ENCODE measurements at regions not wholly inside any gene's neighbourhood (a gene's known extent, or its start where the extent isn't known, plus 50 kb on each side); places are given as distances from the start of the nearest gene placed in this dataset.

DNA sequence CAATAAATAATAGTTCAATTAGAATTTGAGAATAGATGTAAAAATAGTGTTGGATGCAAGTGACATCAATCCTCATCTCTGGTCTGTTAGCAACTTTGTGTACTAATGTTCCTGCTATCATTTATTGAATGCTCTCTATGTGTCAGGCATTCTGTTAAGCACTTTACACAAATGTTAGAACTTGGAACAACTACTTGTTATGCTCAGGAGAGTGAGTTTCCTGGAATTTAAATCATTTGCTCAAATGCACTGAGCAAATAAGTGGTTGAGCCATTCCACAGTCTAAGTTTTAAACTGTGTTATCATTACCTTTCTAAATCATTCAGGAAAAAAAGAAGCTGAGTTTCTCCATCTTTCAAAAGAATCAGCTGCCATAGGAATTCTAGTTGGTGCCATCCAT lies 1327.3 kb upstream of the GOT2 start:
- no peak for TF ChIP-seq POLR2A (IDR thresholded peaks at IDR 0.05; ENCODE audit: low read length)
- no peak for TF ChIP-seq GATA1 (IDR thresholded peaks at IDR 0.05; ENCODE audit: low read depth, low read length)
